ENCODE measurements at regions not wholly inside any gene's neighbourhood (a gene's known extent, or its start where the extent isn't known, plus 50 kb on each side); places are given as distances from the start of the nearest gene placed in this dataset.

GRCh38 chr15:29972051-29972450 is 110.7 kb upstream of the GOLGA8J start:
- no peak overlapping the region for H3K27ac Mint-ChIP-seq (ENCODE audit: unreplicated experiment)
- no peak for DNase-seq
- intact Hi-C loops (cut with micrococcal nuclease; ENCODE audit: unreplicated experiment), result no loop called here

GRCh38 chr15:29970402-29970695 is 112.4 kb upstream of the GOLGA8J start:
- TF ChIP-seq, protein P1, sequence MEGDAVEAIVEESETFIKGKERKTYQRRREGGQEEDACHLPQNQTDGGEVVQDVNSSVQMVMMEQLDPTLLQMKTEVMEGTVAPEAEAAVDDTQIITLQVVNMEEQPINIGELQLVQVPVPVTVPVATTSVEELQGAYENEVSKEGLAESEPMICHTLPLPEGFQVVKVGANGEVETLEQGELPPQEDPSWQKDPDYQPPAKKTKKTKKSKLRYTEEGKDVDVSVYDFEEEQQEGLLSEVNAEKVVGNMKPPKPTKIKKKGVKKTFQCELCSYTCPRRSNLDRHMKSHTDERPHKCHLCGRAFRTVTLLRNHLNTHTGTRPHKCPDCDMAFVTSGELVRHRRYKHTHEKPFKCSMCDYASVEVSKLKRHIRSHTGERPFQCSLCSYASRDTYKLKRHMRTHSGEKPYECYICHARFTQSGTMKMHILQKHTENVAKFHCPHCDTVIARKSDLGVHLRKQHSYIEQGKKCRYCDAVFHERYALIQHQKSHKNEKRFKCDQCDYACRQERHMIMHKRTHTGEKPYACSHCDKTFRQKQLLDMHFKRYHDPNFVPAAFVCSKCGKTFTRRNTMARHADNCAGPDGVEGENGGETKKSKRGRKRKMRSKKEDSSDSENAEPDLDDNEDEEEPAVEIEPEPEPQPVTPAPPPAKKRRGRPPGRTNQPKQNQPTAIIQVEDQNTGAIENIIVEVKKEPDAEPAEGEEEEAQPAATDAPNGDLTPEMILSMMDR (IDR thresholded peaks at IDR 0.05; ENCODE audit: unreplicated experiment), result no peak
- Mint-ChIP-seq H3K36me3 (ENCODE audit: insufficient read depth, unreplicated experiment) (no peaks in the 10 kb centered on the region), H3K27ac (ENCODE audit: unreplicated experiment) (no peak overlapping the region), H3K4me1 (ENCODE audit: low read depth, unreplicated experiment) (no peaks in the 10 kb centered on the region), H3K27me3 (ENCODE audit: unreplicated experiment) (peaks cover 26% of the 10 kb centered on the region), H3K9me3 (ENCODE audit: low read depth, unreplicated experiment) (no peaks in the 10 kb centered on the region), H3K4me3 (ENCODE audit: low read depth, unreplicated experiment) (no peak overlapping the region)
- intact Hi-C loops (cut with micrococcal nuclease; ENCODE audit: unreplicated experiment), result no loop called here
- CTCF ChIA-PET, result no interaction called here
- DNase-seq, result no peak
- no TSS peak for BruUV-seq (replicated peaks)

More at GRCh38 chr15:29972051-29972450, 110.7 kb upstream of the GOLGA8J start:
- Mint-ChIP-seq H3K4me1 (ENCODE audit: low read depth, unreplicated experiment) (no peaks in the 10 kb centered on the region), H3K36me3 (ENCODE audit: insufficient read depth, unreplicated experiment) (no peaks in the 10 kb centered on the region), H3K9me3 (ENCODE audit: low read depth, unreplicated experiment) (no peaks in the 10 kb centered on the region), H3K27me3 (ENCODE audit: unreplicated experiment) (peaks cover 26% of the 10 kb centered on the region), H3K4me3 (ENCODE audit: low read depth, unreplicated experiment) (no peak overlapping the region)
- no TSS peak for BruUV-seq (replicated peaks)
- TF ChIP-seq, protein P1 (IDR thresholded peaks at IDR 0.05; ENCODE audit: unreplicated experiment), result no peak
- CTCF ChIA-PET, result no interaction called here

DNA sequence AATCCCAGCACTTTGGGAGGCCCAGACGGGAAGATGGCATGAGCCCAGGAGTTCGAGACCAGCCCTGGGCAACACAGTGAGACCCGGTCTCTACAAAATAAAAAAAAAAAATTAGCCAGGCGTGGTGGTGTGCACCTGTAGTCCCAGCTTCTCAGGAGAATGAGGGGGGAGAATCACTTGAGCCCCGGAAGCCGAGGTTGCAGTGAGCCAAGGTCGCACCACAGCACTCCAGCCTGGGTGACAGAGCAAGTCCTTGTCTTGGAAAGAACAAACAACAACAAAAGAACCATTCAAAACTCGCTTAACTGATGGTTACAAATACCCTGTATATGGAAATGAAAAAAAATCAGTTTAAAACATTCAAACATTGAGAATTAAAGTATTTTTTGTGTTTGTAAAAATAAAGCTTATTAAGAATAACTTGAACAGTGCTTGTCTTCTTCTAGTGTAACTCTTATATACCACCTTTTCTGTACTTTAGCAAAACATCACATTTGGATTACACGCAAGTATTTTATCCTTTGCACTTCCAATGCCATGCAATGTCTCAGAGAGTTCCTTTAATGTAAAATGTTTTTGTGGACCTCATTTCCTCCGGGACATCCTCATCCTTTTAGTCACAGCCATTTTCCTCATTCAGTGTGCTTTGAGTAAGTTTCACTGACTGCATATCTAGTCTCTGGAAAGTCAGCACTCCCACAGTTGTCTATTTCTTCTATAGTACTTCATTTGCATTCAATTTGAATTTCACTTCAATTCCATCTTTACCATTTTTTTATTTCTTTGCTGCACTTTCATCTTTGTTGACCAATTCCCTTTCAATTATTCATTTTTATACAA is 113.0 kb upstream of the GOLGA8J start:
- DNase-seq, result no peak
- Mint-ChIP-seq H3K36me3 (ENCODE audit: insufficient read depth, unreplicated experiment) (no peaks in the 10 kb centered on the region), H3K27ac (ENCODE audit: unreplicated experiment) (no peak overlapping the region), H3K27me3 (ENCODE audit: unreplicated experiment) (peaks cover 26% of the 10 kb centered on the region), H3K4me3 (ENCODE audit: low read depth, unreplicated experiment) (no peak overlapping the region), H3K9me3 (ENCODE audit: low read depth, unreplicated experiment) (no peaks in the 10 kb centered on the region), H3K4me1 (ENCODE audit: low read depth, unreplicated experiment) (no peaks in the 10 kb centered on the region)
- CTCF ChIA-PET, result no interaction called here
- intact Hi-C loops (cut with micrococcal nuclease; ENCODE audit: unreplicated experiment), result no loop called here
- no TSS peak for BruUV-seq (replicated peaks)
- TF ChIP-seq, protein P1 (IDR thresholded peaks at IDR 0.05; ENCODE audit: unreplicated experiment), result no peak

GRCh38 chr15:29968895-29969561 is 113.7 kb upstream of the GOLGA8J start:
- no TSS peak for BruUV-seq (replicated peaks)
- Mint-ChIP-seq H3K27me3 (ENCODE audit: unreplicated experiment) (peaks cover 26% of the 10 kb centered on the region), H3K4me3 (ENCODE audit: low read depth, unreplicated experiment) (no peak overlapping the region), H3K4me1 (ENCODE audit: low read depth, unreplicated experiment) (no peaks in the 10 kb centered on the region), H3K27ac (ENCODE audit: unreplicated experiment) (no peak overlapping the region), H3K36me3 (ENCODE audit: insufficient read depth, unreplicated experiment) (no peaks in the 10 kb centered on the region), H3K9me3 (ENCODE audit: low read depth, unreplicated experiment) (no peaks in the 10 kb centered on the region)
- TF ChIP-seq, protein P1 (IDR thresholded peaks at IDR 0.05; ENCODE audit: unreplicated experiment), result no peak
- intact Hi-C loops (cut with micrococcal nuclease; ENCODE audit: unreplicated experiment), result no loop called here
- no peak for DNase-seq
- CTCF ChIA-PET, result no interaction called here

All from Calu3 (cell line).